GM18907 (cell line): ENCODE measurements at regions not wholly inside any gene's neighbourhood (a gene's known extent, or its start where the extent isn't known, plus 50 kb on each side); places are given as distances from the start of the nearest gene placed in this dataset.

Source experiments
- ATAC-seq: cut with Tn5 transposase; IDR thresholded peaks from one replicate; pipeline ENCODE4 v1.9.1; 2021; ENCODE audit warnings: mild to moderate bottlenecking, moderate library complexity; ENCODE audit not compliant: unreplicated experiment

- ATAC-seq = no peak
Observed at GRCh38 chr5:54859316-54859715, 126.1 kb downstream of the ESM1 start.

- no peak for ATAC-seq
Observed at GRCh38 chr5:54854883-54855581, 130.4 kb downstream of the ESM1 start.

DNA sequence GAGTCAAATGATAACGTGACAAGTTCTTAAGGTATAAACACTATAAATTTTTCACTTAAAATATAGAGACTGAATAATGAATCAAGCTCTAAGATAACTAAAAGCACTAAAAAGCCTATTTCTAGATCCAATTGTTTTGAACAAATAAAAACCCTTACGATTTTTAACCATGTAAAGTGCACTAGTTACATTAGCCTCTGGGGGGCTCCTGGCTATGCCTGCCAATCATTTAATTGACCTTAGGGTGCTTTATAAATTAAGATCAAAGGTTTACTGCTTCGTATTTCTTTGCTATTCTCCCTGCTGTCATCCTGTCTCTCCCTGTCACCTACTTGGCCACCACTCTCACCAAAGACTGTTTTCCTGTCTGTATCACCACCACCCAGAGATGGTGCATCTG is 133.4 kb downstream of the ESM1 start:
- ATAC-seq = no peak

GRCh38 chr5:54851449-54851848 is 133.9 kb downstream of the ESM1 start:
- no peak for ATAC-seq

DNA sequence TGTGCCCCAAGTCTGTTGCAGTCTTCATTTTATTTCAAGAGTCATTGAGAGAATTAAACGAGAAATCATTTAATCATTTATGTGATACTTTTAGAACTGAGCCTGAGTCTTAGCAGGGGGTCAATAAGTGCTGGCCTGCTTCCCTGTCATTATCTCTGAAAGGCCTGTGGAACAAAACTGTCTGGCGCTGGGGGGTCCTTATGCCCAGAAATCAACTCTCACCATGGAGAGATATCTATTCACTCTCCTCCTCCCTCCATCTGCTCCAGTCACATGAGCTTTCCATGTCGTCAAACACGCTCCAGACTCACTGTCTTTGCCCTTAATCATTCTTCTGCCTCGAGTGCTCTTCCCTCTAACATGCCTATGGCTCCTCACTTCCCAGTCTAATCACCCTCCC is 136.8 kb downstream of the ESM1 start:
- ATAC-seq = no peak

GRCh38 chr5:54845567-54845941 is 139.8 kb downstream of the ESM1 start:
- no peak for ATAC-seq

GRCh38 chr5:54844905-54845566 is 140.4 kb downstream of the ESM1 start:
- ATAC-seq = no peak

GRCh38 chr5:54844266-54844665 is 141.1 kb downstream of the ESM1 start:
- ATAC-seq = no peak

GRCh38 chr5:54841481-54841880 is 143.9 kb downstream of the ESM1 start:
- no peak for ATAC-seq

- no peak for ATAC-seq
Observed at GRCh38 chr5:54838843-54839242, 146.6 kb downstream of the ESM1 start.

DNA sequence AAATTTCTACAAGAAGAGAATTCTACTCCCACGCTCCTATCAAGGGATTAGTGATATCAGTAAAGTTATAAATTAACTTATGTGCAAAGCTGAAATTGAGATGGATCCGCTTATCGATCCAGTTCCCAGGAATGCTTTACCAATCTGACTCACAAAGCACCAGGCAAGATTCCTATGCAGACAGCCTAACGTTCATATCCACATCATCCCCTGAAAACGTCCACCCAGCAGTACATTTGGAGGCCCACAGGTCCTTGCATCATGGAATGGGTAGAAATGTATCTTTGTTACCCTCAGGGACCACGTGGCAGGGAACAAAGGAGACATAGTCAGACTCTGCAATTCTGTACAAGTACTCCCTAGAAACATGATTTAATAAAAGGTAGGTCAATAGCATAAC is 147.4 kb downstream of the ESM1 start:
- ATAC-seq = no peak

DNA sequence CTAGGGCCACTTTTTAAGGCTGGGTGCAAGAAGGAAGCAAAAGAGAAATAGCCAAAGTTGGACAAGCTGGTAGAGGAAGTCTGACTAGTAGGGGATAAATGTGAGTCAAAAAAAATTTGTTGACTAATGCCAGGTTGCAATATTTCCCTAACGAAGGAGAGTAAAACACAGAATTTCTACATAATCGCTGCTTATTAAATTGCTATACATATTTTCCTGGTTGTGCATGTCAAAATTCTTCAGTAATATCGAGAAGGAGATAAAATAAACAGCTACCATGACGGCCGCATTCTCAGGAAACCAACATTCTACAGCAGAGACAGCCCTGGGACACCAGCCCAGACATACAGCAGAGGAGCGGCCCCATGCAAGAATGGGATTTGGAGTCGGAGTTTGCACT is 148.3 kb downstream of the ESM1 start:
- no peak for ATAC-seq

GRCh38 chr5:54835647-54836046 is 149.7 kb downstream of the ESM1 start:
- ATAC-seq = no peak

DNA sequence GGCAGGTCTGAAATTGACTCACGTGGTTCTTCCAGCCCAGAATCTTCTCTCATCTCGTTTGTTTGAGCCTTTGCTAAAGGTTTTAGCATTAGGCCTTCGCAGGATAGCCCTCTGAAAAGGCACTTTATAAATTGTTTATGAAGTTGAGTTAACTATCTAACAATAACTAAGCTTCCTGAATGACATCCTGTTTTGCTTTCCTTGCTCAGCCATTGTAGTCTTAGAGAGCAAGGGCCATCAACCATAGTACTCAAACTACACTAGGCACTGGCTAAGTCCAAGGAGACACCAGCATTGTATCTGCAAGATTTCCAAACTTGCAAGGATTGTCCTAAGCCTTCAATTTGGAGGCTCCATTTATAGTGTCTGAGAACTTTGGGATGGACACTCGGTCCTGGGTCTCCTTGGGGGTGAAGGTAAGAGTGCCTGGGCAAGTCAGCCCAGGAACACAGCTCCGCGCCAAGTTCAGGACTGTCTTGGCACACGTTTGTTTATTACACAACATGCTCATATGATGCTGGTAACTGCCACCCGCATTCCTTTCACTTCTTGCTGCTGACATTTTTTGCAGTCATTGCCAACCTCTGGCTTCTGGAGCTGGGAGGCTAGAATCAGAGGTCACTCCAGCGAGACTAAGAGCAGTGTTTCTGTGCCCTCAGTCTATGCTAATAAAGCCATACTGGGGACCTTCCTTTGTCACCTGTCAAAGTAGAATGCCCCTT is 151.1 kb downstream of the ESM1 start:
- ATAC-seq = no peak

DNA sequence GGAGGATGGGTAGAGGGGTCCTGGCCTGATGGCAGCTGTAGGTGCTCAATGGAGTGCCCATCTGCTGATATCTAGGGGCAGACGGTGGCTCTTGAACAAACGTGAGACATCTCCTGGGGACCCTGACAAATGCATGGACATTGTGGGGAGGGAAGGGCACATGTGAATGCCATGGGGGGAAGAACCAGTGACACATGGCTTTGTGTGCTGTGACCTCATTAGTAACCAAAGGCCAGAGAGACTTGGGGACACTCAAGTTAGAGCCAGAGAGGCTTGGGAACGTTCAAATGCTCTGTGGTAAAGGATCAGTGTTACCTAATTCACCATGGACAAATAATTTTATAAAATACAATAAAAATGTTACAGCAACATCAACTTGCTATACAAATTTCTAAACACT is 151.8 kb downstream of the ESM1 start:
- no peak for ATAC-seq

- ATAC-seq = no peak
Observed at GRCh38 chr5:54832858-54833257, 152.5 kb downstream of the ESM1 start.

- no peak for ATAC-seq
Observed at GRCh38 chr5:54832045-54832444, 153.3 kb downstream of the ESM1 start.

GRCh38 chr5:54831233-54831632 is 154.2 kb downstream of the ESM1 start:
- no peak for ATAC-seq

GRCh38 chr5:54829676-54830535 is 155.5 kb downstream of the ESM1 start:
- ATAC-seq = no peak

GRCh38 chr5:54829102-54829501 is 156.3 kb downstream of the ESM1 start:
- no peak for ATAC-seq

DNA sequence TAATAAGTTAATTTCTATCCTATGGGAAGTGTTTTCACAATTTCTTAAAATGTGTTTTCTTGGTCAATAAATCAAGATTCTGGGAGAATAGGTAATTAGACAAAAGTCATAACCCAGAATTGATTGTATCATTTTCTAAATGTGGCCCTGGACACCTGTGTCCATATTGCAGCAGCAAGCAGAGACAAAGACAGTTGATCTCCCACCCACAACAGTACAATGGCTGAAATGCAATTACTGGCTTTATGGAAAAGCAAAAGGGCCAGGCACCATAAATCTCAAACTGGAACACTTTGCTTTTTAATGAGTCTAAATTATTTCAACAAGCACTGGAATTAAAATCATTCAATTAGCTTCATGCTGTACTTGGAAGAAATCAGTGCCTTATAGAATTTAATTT is 157.2 kb downstream of the ESM1 start:
- ATAC-seq = no peak
